ENCODE measurements at regions not wholly inside any gene's neighbourhood (a gene's known extent, or its start where the extent isn't known, plus 50 kb on each side); places are given as distances from the start of the nearest gene placed in this dataset.

GRCh38 chr9:105093685-105094084 is 150.8 kb upstream of the SLC44A1 start (continued):
- TF ChIP-seq RERE (CRISPR knock-in tag; IDR thresholded peaks at IDR 0.05; ENCODE audit: borderline replicate concordance) = no peak
- TF ChIP-seq TBP (optimal IDR thresholded peaks at IDR 0.05; ENCODE audit: low read depth, low read length) = no peak
- no peak for TF ChIP-seq THRA (IDR thresholded peaks at IDR 0.05)
- no peak for TF ChIP-seq ZBTB8A (IDR thresholded peaks at IDR 0.05; ENCODE audit: partially characterized antibody)
- TF ChIP-seq PTRF (tag; IDR thresholded peaks at IDR 0.05) = no peak
- no peak for TF ChIP-seq THRB (CRISPR knock-in tag; conservative IDR thresholded peaks at IDR 0.05)
- TF ChIP-seq TAL1 (IDR thresholded peaks at IDR 0.05) = no peak
- no peak for TF ChIP-seq ADNP (tag; IDR thresholded peaks at IDR 0.05)
- TF ChIP-seq MXD1 (CRISPR knock-in tag; IDR thresholded peaks at IDR 0.05; ENCODE audit: borderline replicate concordance, poor library complexity, severe bottlenecking) = no peak

All from K562 (cell line).